Mesendoderm (in vitro differentiated cells): ENCODE measurements at regions not wholly inside any gene's neighbourhood (a gene's known extent, or its start where the extent isn't known, plus 50 kb on each side); places are given as distances from the start of the nearest gene placed in this dataset.

Experiments
- DNase-seq: peaks from one replicate; pipeline ENCODE4 v3.0.0; 2013
- H2AK5ac ChIP-seq: 2 replicates; pipeline ENCODE4 v1.6.1; 2013; ENCODE audit warnings: low read length, inconsistent platforms
- H2BK120ac ChIP-seq: 2 replicates; pipeline ENCODE4 v1.6.1; 2013; ENCODE audit warnings: low read depth, mild to moderate bottlenecking, low read length, moderate library complexity, mixed read lengths
- H2BK15ac ChIP-seq: replicated peaks from 2 replicates; pipeline ENCODE4 v1.6.1; 2013; ENCODE audit warnings: low read depth, mild to moderate bottlenecking, moderate library complexity
- H2BK5ac ChIP-seq: 2 replicates; pipeline ENCODE4 v1.6.1; 2013; ENCODE audit warnings: low read length, inconsistent platforms
- H3K18ac ChIP-seq: 2 replicates; pipeline ENCODE4 v1.6.1; 2013; ENCODE audit warnings: mild to moderate bottlenecking, low read length, mixed read lengths
- H3K23ac ChIP-seq: one replicate; pipeline ENCODE4 v1.6.1; 2013; ENCODE audit warnings: low read length
- H3K27ac ChIP-seq: 2 replicates; pipeline ENCODE4 v1.5.1; 2013; ENCODE audit warnings: low read depth, mild to moderate bottlenecking, inconsistent platforms, low read length, moderate library complexity
- H3K27me3 ChIP-seq: 2 replicates; pipeline ENCODE4 v1.6.1; 2013; ENCODE audit warnings: low read length, control low read depth, mild to moderate bottlenecking, inconsistent platforms; ENCODE audit not compliant: insufficient read depth, poor library complexity
- H3K36me3 ChIP-seq: 2 replicates; pipeline ENCODE4 v1.6.1; 2013; ENCODE audit warnings: low read length, inconsistent platforms; ENCODE audit not compliant: control insufficient read depth, insufficient read depth
- H3K4ac ChIP-seq: one replicate; pipeline ENCODE4 v1.6.1; 2013; ENCODE audit warnings: low read depth, mild to moderate bottlenecking, low read length, moderate library complexity
- H3K4me1 ChIP-seq: 2 replicates; pipeline ENCODE4 v1.6.1; 2013; ENCODE audit warnings: low read depth, low read length, inconsistent platforms; ENCODE audit not compliant: control insufficient read depth
- H3K4me2 ChIP-seq: 2 replicates; pipeline ENCODE4 v1.6.1; 2013; ENCODE audit warnings: low read length
- H3K4me3 ChIP-seq: 2 replicates; pipeline ENCODE4 v1.5.1; 2013; ENCODE audit warnings: mild to moderate bottlenecking, low read length
- H3K56ac ChIP-seq: one replicate; pipeline ENCODE4 v1.6.1; 2013; ENCODE audit warnings: low read length
- H3K79me1 ChIP-seq: 2 replicates; pipeline ENCODE4 v1.6.1; 2013; ENCODE audit warnings: low read length, inconsistent platforms
- H3K79me2 ChIP-seq: 2 replicates; pipeline ENCODE4 v1.6.1; 2013; ENCODE audit warnings: mild to moderate bottlenecking, low read length; ENCODE audit not compliant: control insufficient read depth, insufficient read depth
- H3K9ac ChIP-seq: 2 replicates; pipeline ENCODE4 v1.6.1; 2013; ENCODE audit warnings: low read length, inconsistent platforms
- H4K5ac ChIP-seq: one replicate; pipeline ENCODE4 v1.6.1; 2013; ENCODE audit warnings: low read length
- H4K8ac ChIP-seq: one replicate; pipeline ENCODE4 v1.6.1; 2013; ENCODE audit warnings: low read depth, mild to moderate bottlenecking, control low read depth, low read length, moderate library complexity
- WGBS: extraction: QIAGEN DNeasy Blood & Tissue Kit; methylation state at CpG from one replicate; pipeline ENCODE4 v1.1.7; 2013; ENCODE audit warnings: low lambda C conversion rate, missing lambda C conversion rate; ENCODE audit not compliant: insufficient coverage; ENCODE audit errors: extremely low coverage; 5-methylcytosine and 5-hydroxymethylcytosine counted together

GRCh38 chr5:82704381-82704780 is 372.8 kb downstream of the TMEM167A start:
- H3K4me2 ChIP-seq = no peak overlapping the region
- no peak overlapping the region for H3K18ac ChIP-seq
- DNase-seq = no peak
- H3K9ac ChIP-seq = no peak overlapping the region
- no peak overlapping the region for H3K4me3 ChIP-seq
- no peak overlapping the region for H3K56ac ChIP-seq
- H3K4ac ChIP-seq = no peak overlapping the region
- H2AK5ac ChIP-seq = no peak overlapping the region
- H3K27ac ChIP-seq = no peak overlapping the region
- no peak overlapping the region for H2BK15ac ChIP-seq
- no peak overlapping the region for H3K23ac ChIP-seq
- H3K79me2 ChIP-seq = no peaks in the 10 kb centered on the region
- no peak overlapping the region for H2BK120ac ChIP-seq
- no CpG with 5 or more reads among the region's 2 CpGs for WGBS
- no peak overlapping the region for H4K5ac ChIP-seq
- no peaks in the 10 kb centered on the region for H3K36me3 ChIP-seq
- H4K8ac ChIP-seq = no peak overlapping the region
- no peaks in the 10 kb centered on the region for H3K27me3 ChIP-seq
- no peaks in the 10 kb centered on the region for H3K79me1 ChIP-seq
- H2BK5ac ChIP-seq = no peak overlapping the region
- H3K4me1 ChIP-seq = no peaks in the 10 kb centered on the region

GRCh38 chr5:82702046-82702445 is 375.1 kb downstream of the TMEM167A start:
- Histone ChIP-seq H3K27ac (no peak overlapping the region), H2BK5ac (no peak overlapping the region), H4K8ac (no peak overlapping the region), H2BK15ac (no peak overlapping the region), H3K9ac (no peak overlapping the region), H3K36me3 (no peaks in the 10 kb centered on the region), H3K79me2 (no peaks in the 10 kb centered on the region), H3K27me3 (no peaks in the 10 kb centered on the region), H3K18ac (no peak overlapping the region), H3K56ac (no peak overlapping the region), H2BK120ac (no peak overlapping the region), H4K5ac (no peak overlapping the region), H3K4me3 (no peak overlapping the region), H3K4me1 (no peaks in the 10 kb centered on the region), H3K4me2 (no peak overlapping the region), H2AK5ac (no peak overlapping the region), H3K4ac (no peak overlapping the region), H3K79me1 (no peaks in the 10 kb centered on the region), H3K23ac (no peak overlapping the region)
- no peak for DNase-seq
- WGBS = no CpG with 5 or more reads among the region's 1 CpG

- Histone ChIP-seq H3K4me1 (no peaks in the 10 kb centered on the region), H3K9ac (no peak overlapping the region), H3K56ac (no peak overlapping the region), H2BK120ac (no peak overlapping the region), H2AK5ac (no peak overlapping the region), H3K36me3 (no peaks in the 10 kb centered on the region), H3K4me2 (no peak overlapping the region), H3K4me3 (no peak overlapping the region), H3K79me2 (no peaks in the 10 kb centered on the region), H3K23ac (no peak overlapping the region), H3K4ac (no peak overlapping the region), H3K27ac (no peak overlapping the region), H3K27me3 (no peaks in the 10 kb centered on the region), H2BK15ac (no peak overlapping the region), H2BK5ac (no peak overlapping the region), H4K5ac (no peak overlapping the region), H4K8ac (no peak overlapping the region), H3K18ac (no peak overlapping the region), H3K79me1 (no peaks in the 10 kb centered on the region)
- WGBS = no CpG with 5 or more reads among the region's 6 CpGs
- DNase-seq = no peak
Observed at GRCh38 chr5:82699737-82700136, 377.5 kb downstream of the TMEM167A start.

GRCh38 chr5:82698026-82698425 is 379.2 kb downstream of the TMEM167A start:
- no peak overlapping the region for H3K4me3 ChIP-seq
- no peak overlapping the region for H3K4ac ChIP-seq
- DNase-seq = no peak
- no peaks in the 10 kb centered on the region for H3K27me3 ChIP-seq
- no peak overlapping the region for H3K23ac ChIP-seq
- no peak overlapping the region for H3K56ac ChIP-seq
- no peak overlapping the region for H3K27ac ChIP-seq
- no peak overlapping the region for H4K8ac ChIP-seq
- H2BK120ac ChIP-seq = no peak overlapping the region
- H3K79me1 ChIP-seq = no peaks in the 10 kb centered on the region
- H3K18ac ChIP-seq = no peak overlapping the region
- H3K9ac ChIP-seq = no peak overlapping the region
- no peak overlapping the region for H3K4me2 ChIP-seq
- no peak overlapping the region for H2BK15ac ChIP-seq
- H2AK5ac ChIP-seq = no peak overlapping the region
- H3K79me2 ChIP-seq = no peaks in the 10 kb centered on the region
- no peak overlapping the region for H4K5ac ChIP-seq
- H2BK5ac ChIP-seq = no peak overlapping the region
- no peaks in the 10 kb centered on the region for H3K36me3 ChIP-seq
- WGBS = no CpG with 5 or more reads among the region's 1 CpG
- H3K4me1 ChIP-seq = no peaks in the 10 kb centered on the region

GRCh38 chr5:82694711-82695285 is 382.4 kb downstream of the TMEM167A start:
- H2BK5ac ChIP-seq = no peak overlapping the region
- no peak overlapping the region for H3K27ac ChIP-seq
- WGBS = no CpG with 5 or more reads among the region's 2 CpGs

GRCh38 chr5:82692826-82693225 is 384.4 kb downstream of the TMEM167A start:
- H3K36me3 ChIP-seq = no peaks in the 10 kb centered on the region
- no peak overlapping the region for H4K8ac ChIP-seq
- H3K4me2 ChIP-seq = no peak overlapping the region
- no peaks in the 10 kb centered on the region for H3K4me1 ChIP-seq
- H2BK5ac ChIP-seq = no peak overlapping the region
- no peak overlapping the region for H3K56ac ChIP-seq
- no peak overlapping the region for H3K23ac ChIP-seq
- no peaks in the 10 kb centered on the region for H3K27me3 ChIP-seq
- no peak overlapping the region for H2BK120ac ChIP-seq
- no peak overlapping the region for H3K4ac ChIP-seq
- no peaks in the 10 kb centered on the region for H3K79me1 ChIP-seq
- WGBS = no CpG with 5 or more reads among the region's 2 CpGs
- no peak for DNase-seq
- no peak overlapping the region for H4K5ac ChIP-seq
- no peak overlapping the region for H2AK5ac ChIP-seq
- no peak overlapping the region for H3K27ac ChIP-seq
- no peaks in the 10 kb centered on the region for H3K79me2 ChIP-seq
- H3K9ac ChIP-seq = no peak overlapping the region
- H3K18ac ChIP-seq = no peak overlapping the region
- H2BK15ac ChIP-seq = no peak overlapping the region
- no peak overlapping the region for H3K4me3 ChIP-seq

More at GRCh38 chr5:82694711-82695285, 382.4 kb downstream of the TMEM167A start:
- no peaks in the 10 kb centered on the region for H3K79me2 ChIP-seq
- no peak overlapping the region for H3K4me2 ChIP-seq
- no peak overlapping the region for H4K5ac ChIP-seq
- H3K79me1 ChIP-seq = no peaks in the 10 kb centered on the region
- H3K23ac ChIP-seq = no peak overlapping the region
- no peak for DNase-seq
- no peak overlapping the region for H3K18ac ChIP-seq
- H3K4me3 ChIP-seq = no peak overlapping the region
- no peaks in the 10 kb centered on the region for H3K36me3 ChIP-seq
- no peak overlapping the region for H4K8ac ChIP-seq
- no peaks in the 10 kb centered on the region for H3K27me3 ChIP-seq
- no peak overlapping the region for H2BK15ac ChIP-seq
- no peak overlapping the region for H3K4ac ChIP-seq
- no peak overlapping the region for H3K9ac ChIP-seq
- no peak overlapping the region for H3K56ac ChIP-seq
- H2BK120ac ChIP-seq = no peak overlapping the region
- H3K4me1 ChIP-seq = no peaks in the 10 kb centered on the region
- no peak overlapping the region for H2AK5ac ChIP-seq
